Globus pallidus (tissue), 1 donor: ENCODE measurements at regions not wholly inside any gene's neighbourhood (a gene's known extent, or its start where the extent isn't known, plus 50 kb on each side); places are given as distances from the start of the nearest gene placed in this dataset.

Experiments used
- DNase-seq: peaks from one replicate; pipeline ENCODE4 v3.0.0-alpha.2; 2015; ENCODE audit warnings: low spot score

- no peak for DNase-seq
Measured at GRCh38 chr2:144333143-144333555, 186.8 kb downstream of the ZEB2 start.

GRCh38 chr2:144332356-144333142, 187.4 kb downstream of the ZEB2 start:
- peak; percentile 93 for DNase-seq

GRCh38 chr2:144331674-144332355, 188.1 kb downstream of the ZEB2 start:
- peak; percentile 30 for DNase-seq

- DNase-seq, result peak; percentile 25
Measured at GRCh38 chr2:144330951-144331673, 188.8 kb downstream of the ZEB2 start.

- DNase-seq, result no peak
Measured at GRCh38 chr2:144329472-144329871, 190.4 kb downstream of the ZEB2 start.

- DNase-seq, result no peak
Measured at GRCh38 chr2:144328938-144329337, 191.0 kb downstream of the ZEB2 start.

- DNase-seq, result no peak
Measured at GRCh38 chr2:144326825-144327224, 193.1 kb downstream of the ZEB2 start.

- DNase-seq, result no peak
Measured at GRCh38 chr2:144325086-144325485, 194.8 kb downstream of the ZEB2 start.

- no peak for DNase-seq
Measured at GRCh38 chr2:144324446-144325045, 195.4 kb downstream of the ZEB2 start.

- no peak for DNase-seq
Measured at GRCh38 chr2:144323946-144324345, 196.0 kb downstream of the ZEB2 start.

- DNase-seq, result no peak
Measured at GRCh38 chr2:144322379-144322778, 197.5 kb downstream of the ZEB2 start.

GRCh38 chr2:144320491-144320890, 199.4 kb downstream of the ZEB2 start:
- DNase-seq, result no peak

- no peak for DNase-seq
Measured at GRCh38 chr2:144317071-144317738, 202.7 kb downstream of the ZEB2 start.

- DNase-seq, result no peak
Measured at GRCh38 chr2:144310889-144311608, 208.9 kb downstream of the ZEB2 start.

GRCh38 chr2:144310484-144310883, 209.4 kb downstream of the ZEB2 start:
- no peak for DNase-seq

GRCh38 chr2:144307711-144308110, 212.2 kb downstream of the ZEB2 start:
- DNase-seq, result no peak

- no peak for DNase-seq
Measured at GRCh38 chr2:144304202-144304601, 215.7 kb downstream of the ZEB2 start.

GRCh38 chr2:144300632-144301031, 219.3 kb downstream of the ZEB2 start:
- DNase-seq, result no peak

- no peak for DNase-seq
Measured at GRCh38 chr2:144290276-144290675, 229.6 kb downstream of the ZEB2 start.

GRCh38 chr2:144288438-144288837, 231.5 kb downstream of the ZEB2 start:
- no peak for DNase-seq

- no peak for DNase-seq
Measured at GRCh38 chr2:144285324-144285723, 234.6 kb downstream of the ZEB2 start.
